ENCODE measurements at regions not wholly inside any gene's neighbourhood (a gene's known extent, or its start where the extent isn't known, plus 50 kb on each side); places are given as distances from the start of the nearest gene placed in this dataset.

DNA sequence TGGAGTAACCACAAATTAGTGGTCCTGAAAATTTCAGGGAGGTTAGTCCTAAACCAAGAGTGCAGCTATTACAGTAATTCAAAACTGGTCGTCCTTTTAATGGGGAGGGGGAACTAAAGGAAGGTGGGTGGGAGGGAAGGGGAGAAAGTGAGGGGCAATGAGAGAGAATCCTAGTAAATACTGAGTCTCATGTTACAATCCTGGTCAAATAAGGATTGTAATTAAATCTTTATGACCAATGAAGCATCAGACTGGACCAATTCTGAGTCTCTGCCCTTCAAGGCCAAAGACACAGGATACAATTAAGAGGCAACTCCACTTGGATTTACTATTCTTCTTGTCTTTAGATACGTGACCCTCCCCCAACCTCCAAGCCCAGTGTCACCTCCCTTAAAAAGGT, 262.9 kb downstream of the BCL11A start:
- no peak for TF ChIP-seq EZH2phosphoT487 (IDR thresholded peaks at IDR 0.05; ENCODE audit: insufficient read depth, low read depth)
- TF ChIP-seq EZH2 (IDR thresholded peaks at IDR 0.05; ENCODE audit: insufficient read depth, poor library complexity, severe bottlenecking) = no peak

Data from GM23248 (cell line).